ENCODE measurements at regions not wholly inside any gene's neighbourhood (a gene's known extent, or its start where the extent isn't known, plus 50 kb on each side); places are given as distances from the start of the nearest gene placed in this dataset.

- Histone ChIP-seq H3K9me2 (replicated peaks; ENCODE audit: low read length) (no peaks in the 10 kb centered on the region), H3K4me1 (ENCODE audit: insufficient read depth, low read length) (no peaks in the 10 kb centered on the region), H3K27ac (ENCODE audit: low read length) (no peak overlapping the region), H3F3A (ENCODE audit: low read length, unreplicated experiment) (no peaks in the 10 kb centered on the region), H3K36me3 (ENCODE audit: low read depth, low read length) (no peaks in the 10 kb centered on the region), H3K79me2 (ENCODE audit: low read length) (no peaks in the 10 kb centered on the region), H3K9ac (ENCODE audit: low read length) (no peak overlapping the region), H3K9me3 (ENCODE audit: low read length) (no peaks in the 10 kb centered on the region), H2AFZ (ENCODE audit: low read length) (no peak overlapping the region), H3K4me3 (ENCODE audit: low read length) (no peak overlapping the region), H3K4me2 (ENCODE audit: low read length) (no peak overlapping the region), H3K27me3 (ENCODE audit: low read length) (no peaks in the 10 kb centered on the region), H4K20me1 (ENCODE audit: low read length) (no peaks in the 10 kb centered on the region)
- intact Hi-C loops (cut with micrococcal nuclease) = no loop called here
- no TSS peak for BruUV-seq (replicated peaks)
- ChIA-PET CTCF (no interaction called here), POLR2A (ENCODE audit: unreplicated experiment) (no interaction called here)
- TF ChIP-seq EZH2phosphoT487 (IDR thresholded peaks at IDR 0.05; ENCODE audit: borderline replicate concordance, low read length) (no peak), CTCF (conservative IDR thresholded peaks at IDR 0.05; ENCODE audit: low read depth, low read length) (no peak), EZH2 (IDR thresholded peaks at IDR 0.05; ENCODE audit: low read length, unreplicated experiment) (no peak)
- ATAC-seq (no peak), DNase-seq (no peak)
These were observed 291.1 kb upstream of the PRDM9 start for GRCh38 chr5:23216345-23216744.

- CTCF ChIA-PET = interaction anchor here (0.6 to 1.2 kb wide), 5 partner anchors 124 to 530 kb away, joined by 3 to 7 read pairs (median 4); no protein-coding TSS in a partner anchor
- Histone ChIP-seq H3F3A (ENCODE audit: low read length, unreplicated experiment) (no peaks in the 10 kb centered on the region), H3K9me2 (replicated peaks; ENCODE audit: low read length) (no peaks in the 10 kb centered on the region), H3K9ac (ENCODE audit: low read length) (no peak overlapping the region), H3K36me3 (ENCODE audit: low read depth, low read length) (no peaks in the 10 kb centered on the region), H2AFZ (ENCODE audit: low read length) (peak overlapping the region; percentile 36; the same call in 1 of the 2 replicates), H3K79me2 (ENCODE audit: low read length) (no peaks in the 10 kb centered on the region), H3K27me3 (ENCODE audit: low read length) (no peaks in the 10 kb centered on the region), H3K27ac (ENCODE audit: low read length) (no peak overlapping the region), H3K9me3 (ENCODE audit: low read length) (no peaks in the 10 kb centered on the region), H3K4me1 (ENCODE audit: insufficient read depth, low read length) (no peaks in the 10 kb centered on the region), H3K4me2 (ENCODE audit: low read length) (no peak overlapping the region), H3K4me3 (ENCODE audit: low read length) (no peak overlapping the region), H4K20me1 (ENCODE audit: low read length) (no peaks in the 10 kb centered on the region)
- POLR2A ChIA-PET (ENCODE audit: unreplicated experiment) = interaction anchor here (0.7 kb wide), 1 partner anchor 572 kb away, joined by 3 read pairs; no protein-coding TSS in a partner anchor
- intact Hi-C loops (cut with micrococcal nuclease) = loop anchor here (1.0 to 2.0 kb wide), 6 partner anchors 122 to 534 kb away; partner anchors contain the start of gene PRDM9
- ATAC-seq (peak; percentile 96), DNase-seq (peak; percentile 91)
- TF ChIP-seq CTCF (conservative IDR thresholded peaks at IDR 0.05; ENCODE audit: low read depth, low read length) (peak; percentile 91), EZH2 (IDR thresholded peaks at IDR 0.05; ENCODE audit: low read length, unreplicated experiment) (no peak), EZH2phosphoT487 (IDR thresholded peaks at IDR 0.05; ENCODE audit: borderline replicate concordance, low read length) (no peak)
- no TSS peak for BruUV-seq (replicated peaks)
These were observed 298.4 kb upstream of the PRDM9 start for GRCh38 chr5:23208959-23209431.

GRCh38 chr5:23204111-23204510 lies 303.3 kb upstream of the PRDM9 start:
- DNase-seq (no peak), ATAC-seq (no peak)
- TF ChIP-seq CTCF (conservative IDR thresholded peaks at IDR 0.05; ENCODE audit: low read depth, low read length) = no peak
- TF ChIP-seq EZH2 (IDR thresholded peaks at IDR 0.05; ENCODE audit: low read length, unreplicated experiment) = no peak
- no peak for TF ChIP-seq EZH2phosphoT487 (IDR thresholded peaks at IDR 0.05; ENCODE audit: borderline replicate concordance, low read length)
- H3K4me3 ChIP-seq (ENCODE audit: low read length) = no peak overlapping the region
- no peaks in the 10 kb centered on the region for H3K27me3 ChIP-seq (ENCODE audit: low read length)
- H3K79me2 ChIP-seq (ENCODE audit: low read length) = no peaks in the 10 kb centered on the region
- ChIA-PET CTCF (no interaction called here), POLR2A (ENCODE audit: unreplicated experiment) (no interaction called here)
- no peaks in the 10 kb centered on the region for H3K9me3 ChIP-seq (ENCODE audit: low read length)
- no peak overlapping the region for H2AFZ ChIP-seq (ENCODE audit: low read length)
- H3K27ac ChIP-seq (ENCODE audit: low read length) = no peak overlapping the region
- no peaks in the 10 kb centered on the region for H4K20me1 ChIP-seq (ENCODE audit: low read length)
- H3K4me2 ChIP-seq (ENCODE audit: low read length) = no peak overlapping the region
- H3K4me1 ChIP-seq (ENCODE audit: insufficient read depth, low read length) = no peaks in the 10 kb centered on the region
- intact Hi-C loops (cut with micrococcal nuclease) = no loop called here
- H3K9me2 ChIP-seq (replicated peaks; ENCODE audit: low read length) = no peaks in the 10 kb centered on the region
- H3F3A ChIP-seq (ENCODE audit: low read length, unreplicated experiment) = no peaks in the 10 kb centered on the region
- H3K36me3 ChIP-seq (ENCODE audit: low read depth, low read length) = no peaks in the 10 kb centered on the region
- no peak overlapping the region for H3K9ac ChIP-seq (ENCODE audit: low read length)
- BruUV-seq (replicated peaks) = no TSS peak

Measured in PC-3 (cell line).